B cell (primary cell): ENCODE measurements at regions not wholly inside any gene's neighbourhood (a gene's known extent, or its start where the extent isn't known, plus 50 kb on each side); places are given as distances from the start of the nearest gene placed in this dataset.

Experiments used
- EZH2 ChIP-seq: IDR thresholded peaks from 2 replicates; pipeline ENCODE4 v1.6.1; 2012; ENCODE audit warnings: borderline replicate concordance, low read depth, mild to moderate bottlenecking, moderate library complexity, low read length; ENCODE audit not compliant: insufficient read depth, poor library complexity, severe bottlenecking
- TF ChIP-seq, protein P1 (sequence below): fragments of 200-600 bp; IDR thresholded peaks from one replicate; pipeline ENCODE4 v1.8.0; 2022; ENCODE audit warnings: antibody characterized with exemption, mild to moderate bottlenecking

DNA sequence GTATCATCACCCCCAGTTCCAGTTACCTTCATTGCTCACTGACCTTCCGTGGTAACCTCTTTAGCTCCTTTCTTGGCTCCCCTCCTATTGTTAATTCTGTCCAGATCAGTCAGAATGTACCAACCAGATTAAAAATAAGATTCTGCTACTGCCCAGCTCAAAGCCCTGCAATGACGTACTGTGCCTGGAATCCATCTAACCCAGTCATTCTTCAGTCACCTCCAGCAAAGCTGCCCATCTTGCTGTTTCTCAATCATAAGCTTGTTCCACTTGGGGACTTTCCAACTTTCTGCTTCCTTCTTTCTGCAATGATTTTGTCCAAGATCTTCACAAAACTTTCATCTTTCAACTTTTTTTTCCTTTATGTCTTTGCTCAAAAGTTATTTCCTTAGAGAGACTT is 512.0 kb upstream of the ZNF385D start:
- TF ChIP-seq, protein P1, sequence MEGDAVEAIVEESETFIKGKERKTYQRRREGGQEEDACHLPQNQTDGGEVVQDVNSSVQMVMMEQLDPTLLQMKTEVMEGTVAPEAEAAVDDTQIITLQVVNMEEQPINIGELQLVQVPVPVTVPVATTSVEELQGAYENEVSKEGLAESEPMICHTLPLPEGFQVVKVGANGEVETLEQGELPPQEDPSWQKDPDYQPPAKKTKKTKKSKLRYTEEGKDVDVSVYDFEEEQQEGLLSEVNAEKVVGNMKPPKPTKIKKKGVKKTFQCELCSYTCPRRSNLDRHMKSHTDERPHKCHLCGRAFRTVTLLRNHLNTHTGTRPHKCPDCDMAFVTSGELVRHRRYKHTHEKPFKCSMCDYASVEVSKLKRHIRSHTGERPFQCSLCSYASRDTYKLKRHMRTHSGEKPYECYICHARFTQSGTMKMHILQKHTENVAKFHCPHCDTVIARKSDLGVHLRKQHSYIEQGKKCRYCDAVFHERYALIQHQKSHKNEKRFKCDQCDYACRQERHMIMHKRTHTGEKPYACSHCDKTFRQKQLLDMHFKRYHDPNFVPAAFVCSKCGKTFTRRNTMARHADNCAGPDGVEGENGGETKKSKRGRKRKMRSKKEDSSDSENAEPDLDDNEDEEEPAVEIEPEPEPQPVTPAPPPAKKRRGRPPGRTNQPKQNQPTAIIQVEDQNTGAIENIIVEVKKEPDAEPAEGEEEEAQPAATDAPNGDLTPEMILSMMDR = no peak
- no peak for TF ChIP-seq EZH2
